ENCODE measurements at regions not wholly inside any gene's neighbourhood (a gene's known extent, or its start where the extent isn't known, plus 50 kb on each side); places are given as distances from the start of the nearest gene placed in this dataset.

DNA sequence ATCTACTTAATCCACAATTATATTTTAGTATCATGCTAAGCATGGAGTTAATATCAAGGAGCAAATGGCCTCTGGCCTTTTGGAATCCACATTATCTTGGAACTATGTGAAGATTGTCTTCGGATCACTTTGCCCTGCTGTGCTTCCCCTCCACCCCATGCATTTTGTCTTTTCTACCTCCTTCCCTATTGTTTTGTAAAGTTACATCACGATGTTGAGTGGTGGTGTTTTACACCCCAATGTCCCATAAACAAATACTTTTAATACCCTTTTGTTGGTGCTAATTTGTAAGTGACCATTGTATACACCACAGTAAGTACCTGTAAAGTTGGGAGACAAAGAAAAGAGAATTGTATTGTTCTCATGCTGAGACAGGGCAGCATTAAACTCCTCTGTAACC lies 258.4 kb upstream of the ZNF717 start:
- no peak for DNase-seq (ENCODE audit: low read depth)
- H3K4me3 ChIP-seq (replicated peaks; ENCODE audit: low read depth, low read length): no peak overlapping the region
- TF ChIP-seq, protein P1, sequence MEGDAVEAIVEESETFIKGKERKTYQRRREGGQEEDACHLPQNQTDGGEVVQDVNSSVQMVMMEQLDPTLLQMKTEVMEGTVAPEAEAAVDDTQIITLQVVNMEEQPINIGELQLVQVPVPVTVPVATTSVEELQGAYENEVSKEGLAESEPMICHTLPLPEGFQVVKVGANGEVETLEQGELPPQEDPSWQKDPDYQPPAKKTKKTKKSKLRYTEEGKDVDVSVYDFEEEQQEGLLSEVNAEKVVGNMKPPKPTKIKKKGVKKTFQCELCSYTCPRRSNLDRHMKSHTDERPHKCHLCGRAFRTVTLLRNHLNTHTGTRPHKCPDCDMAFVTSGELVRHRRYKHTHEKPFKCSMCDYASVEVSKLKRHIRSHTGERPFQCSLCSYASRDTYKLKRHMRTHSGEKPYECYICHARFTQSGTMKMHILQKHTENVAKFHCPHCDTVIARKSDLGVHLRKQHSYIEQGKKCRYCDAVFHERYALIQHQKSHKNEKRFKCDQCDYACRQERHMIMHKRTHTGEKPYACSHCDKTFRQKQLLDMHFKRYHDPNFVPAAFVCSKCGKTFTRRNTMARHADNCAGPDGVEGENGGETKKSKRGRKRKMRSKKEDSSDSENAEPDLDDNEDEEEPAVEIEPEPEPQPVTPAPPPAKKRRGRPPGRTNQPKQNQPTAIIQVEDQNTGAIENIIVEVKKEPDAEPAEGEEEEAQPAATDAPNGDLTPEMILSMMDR (IDR thresholded peaks at IDR 0.05; ENCODE audit: low read length, missing control alignments): no peak

DNA sequence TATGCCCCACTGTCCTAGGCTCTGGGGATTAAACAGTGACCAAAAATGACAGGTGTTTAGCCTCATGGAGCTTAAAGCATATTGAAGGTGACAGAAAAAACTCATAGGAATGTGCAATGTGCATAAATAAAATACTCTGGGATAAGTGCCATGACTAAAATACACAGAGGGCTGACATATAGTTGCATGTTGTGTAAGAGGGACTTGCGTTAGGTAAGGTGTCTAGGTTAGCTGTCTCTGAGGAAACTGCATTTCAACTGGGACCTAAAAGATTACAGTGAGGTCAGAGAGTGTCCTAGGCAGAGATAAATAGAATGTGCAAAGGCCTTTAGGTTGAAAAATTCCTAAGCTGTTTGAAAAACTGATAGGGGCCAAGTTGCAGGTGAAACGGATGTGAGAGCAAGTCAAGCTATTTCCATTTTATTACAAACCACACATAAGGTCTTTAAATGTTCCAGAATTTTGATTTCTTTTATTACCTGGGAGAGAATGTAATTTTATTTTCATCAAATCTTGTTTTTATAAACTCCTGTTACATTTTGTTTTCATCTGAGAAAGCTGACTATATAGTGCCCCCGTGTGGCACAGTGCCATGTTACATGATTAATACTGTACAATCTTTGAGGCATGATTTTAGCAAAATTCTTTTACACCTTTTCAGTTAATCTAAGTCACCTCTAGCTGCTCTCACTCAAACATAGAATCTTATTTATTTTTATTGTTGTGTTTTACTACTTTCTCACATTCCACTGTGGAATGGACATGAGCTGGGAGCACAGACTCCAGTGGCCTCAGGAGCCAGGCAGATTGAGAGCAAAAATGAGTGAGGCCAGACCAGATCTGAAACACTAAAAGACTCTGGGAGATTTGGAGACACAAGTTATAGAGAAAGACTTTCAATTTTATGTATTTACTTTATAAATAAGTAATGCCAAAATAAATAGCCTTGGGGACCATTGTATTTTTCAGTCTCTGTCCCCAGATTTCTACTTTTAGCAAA lies 259.6 kb upstream of the ZNF717 start:
- TF ChIP-seq, protein P1 (IDR thresholded peaks at IDR 0.05; ENCODE audit: low read length, missing control alignments): peak; percentile 18
- no peak overlapping the region for H3K4me3 ChIP-seq (replicated peaks; ENCODE audit: low read depth, low read length)
- peak; percentile 26 for DNase-seq (ENCODE audit: low read depth)

DNA sequence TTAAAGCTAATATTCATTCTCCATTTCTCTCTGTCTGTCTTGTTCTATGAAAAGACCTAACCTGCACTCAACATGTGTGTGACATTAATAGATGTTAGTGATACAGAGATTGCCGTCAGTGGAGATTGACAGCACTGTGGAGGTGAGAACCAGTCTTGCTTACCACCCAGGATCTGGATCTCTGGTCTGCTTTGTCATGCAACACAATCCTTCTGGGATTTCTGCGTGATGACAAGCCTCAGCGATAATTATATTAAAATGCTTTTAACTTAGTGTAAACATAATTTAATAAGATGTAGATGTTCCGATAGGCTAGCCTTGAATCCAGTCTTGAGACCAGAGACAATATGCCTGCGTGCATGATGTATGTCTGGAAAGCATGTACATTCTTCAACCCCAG lies 262.0 kb upstream of the ZNF717 start:
- no peak overlapping the region for H3K4me3 ChIP-seq (replicated peaks; ENCODE audit: low read depth, low read length)
- TF ChIP-seq, protein P1 (IDR thresholded peaks at IDR 0.05; ENCODE audit: low read length, missing control alignments): no peak
- DNase-seq (ENCODE audit: low read depth): no peak

DNA sequence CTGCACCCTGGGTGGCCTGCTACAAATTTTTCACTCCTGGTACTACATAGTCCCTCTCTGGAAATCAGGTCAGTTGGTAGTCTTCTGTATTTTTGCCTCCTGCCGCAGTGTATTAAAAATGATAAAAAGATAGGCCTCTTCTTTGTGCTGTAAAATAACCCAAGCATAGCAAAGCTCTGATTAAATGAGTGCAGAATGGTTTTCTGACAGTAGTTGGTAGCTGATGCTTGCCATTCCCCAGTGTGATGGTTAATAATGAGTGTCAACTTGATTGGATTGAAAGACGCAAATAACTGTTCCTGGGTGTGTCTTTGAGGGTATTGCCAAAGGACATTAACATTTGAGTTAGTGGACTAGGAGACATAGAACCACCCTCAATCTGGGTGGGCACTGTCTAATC lies 264.4 kb upstream of the ZNF717 start:
- DNase-seq (ENCODE audit: low read depth): no peak
- no peak overlapping the region for H3K4me3 ChIP-seq (replicated peaks; ENCODE audit: low read depth, low read length)
- TF ChIP-seq, protein P1 (IDR thresholded peaks at IDR 0.05; ENCODE audit: low read length, missing control alignments): no peak

DNA sequence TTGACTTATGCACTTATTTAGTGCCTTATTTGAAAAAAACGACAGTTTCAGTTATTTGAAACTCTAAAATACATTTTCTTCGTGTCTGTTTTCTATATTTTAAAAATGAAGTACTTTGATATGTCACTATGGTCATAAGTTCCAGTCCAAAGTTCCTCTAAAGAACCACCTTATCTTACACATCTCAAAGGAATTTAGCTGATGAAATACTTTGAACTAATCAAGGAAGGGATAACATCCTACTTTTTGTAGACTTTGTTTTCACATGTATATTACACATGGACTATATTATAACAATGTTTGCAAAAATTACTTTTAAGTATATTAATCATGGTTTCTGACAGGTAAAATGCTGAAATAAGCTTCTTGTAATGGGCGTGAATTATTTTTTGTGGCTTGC lies 265.8 kb upstream of the ZNF717 start:
- H3K4me3 ChIP-seq (replicated peaks; ENCODE audit: low read depth, low read length): no peak overlapping the region
- DNase-seq (ENCODE audit: low read depth): no peak
- TF ChIP-seq, protein P1 (IDR thresholded peaks at IDR 0.05; ENCODE audit: low read length, missing control alignments): no peak

DNA sequence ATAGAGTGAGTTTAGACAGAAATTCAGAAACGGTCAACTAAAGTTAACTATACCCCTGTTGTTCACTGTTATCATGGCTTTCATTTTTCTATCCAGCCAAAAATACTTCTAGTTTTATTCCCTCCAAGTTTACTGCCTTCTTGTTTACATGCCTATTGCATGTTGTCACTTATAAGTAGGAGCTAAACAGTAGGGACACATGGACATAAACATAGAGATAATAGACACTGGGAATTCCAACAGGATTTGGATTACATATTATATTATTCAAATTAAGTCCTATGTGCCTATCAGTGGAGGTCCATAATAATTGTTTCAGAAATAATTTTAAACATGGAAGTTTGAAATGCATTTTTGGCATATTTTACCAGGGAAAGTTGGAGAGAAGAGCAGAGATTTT lies 269.1 kb upstream of the ZNF717 start:
- no peak for DNase-seq (ENCODE audit: low read depth)
- TF ChIP-seq, protein P1 (IDR thresholded peaks at IDR 0.05; ENCODE audit: low read length, missing control alignments): no peak
- H3K4me3 ChIP-seq (replicated peaks; ENCODE audit: low read depth, low read length): no peak overlapping the region
